ENCODE measurements at regions not wholly inside any gene's neighbourhood (a gene's known extent, or its start where the extent isn't known, plus 50 kb on each side); places are given as distances from the start of the nearest gene placed in this dataset.

DNA sequence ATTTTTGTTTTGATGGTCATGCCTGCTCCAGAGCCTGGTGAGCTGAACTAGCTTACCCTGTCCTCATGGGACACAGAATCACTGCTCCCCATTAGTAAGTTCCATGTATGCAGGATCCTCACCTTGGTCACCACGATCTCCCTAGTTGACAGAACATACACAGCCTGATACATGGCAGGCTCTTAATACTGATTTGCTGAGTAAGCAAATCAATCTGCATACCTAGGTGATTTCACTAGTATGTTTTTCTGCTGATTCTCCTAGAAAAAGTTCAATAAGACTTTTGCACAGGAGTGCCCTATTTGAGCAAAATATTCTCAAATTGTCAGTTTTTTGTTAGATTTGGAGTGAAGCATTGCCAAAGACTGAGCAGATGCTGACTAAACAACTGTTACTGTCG, 113.7 kb downstream of the ACER2 start:
- Histone ChIP-seq H2AK5ac (ENCODE audit: insufficient read length, low read length) (no peak overlapping the region), H2BK15ac (ENCODE audit: low read depth, low read length) (no peak overlapping the region), H3K56ac (ENCODE audit: insufficient read length, low read depth, low read length) (no peak overlapping the region), H3K23me2 (ENCODE audit: insufficient read length, low read depth, low read length, poor library complexity, severe bottlenecking) (no peaks in the 10 kb centered on the region), H3K9me3 (ENCODE audit: control insufficient read depth, low read depth, low read length) (no peaks in the 10 kb centered on the region), H2BK120ac (ENCODE audit: low read depth, low read length, poor library complexity, severe bottlenecking) (no peak overlapping the region), H3K4me1 (ENCODE audit: insufficient read depth, low read length) (no peaks in the 10 kb centered on the region), H2BK12ac (ENCODE audit: insufficient read length, low read depth, low read length) (no peak overlapping the region), H4K8ac (replicated peaks; ENCODE audit: insufficient read length, low read depth, low read length) (no peak overlapping the region), H3T11ph (ENCODE audit: low read length) (no peak overlapping the region), H3K4ac (ENCODE audit: low read depth, low read length) (no peak overlapping the region), H3K23ac (ENCODE audit: insufficient read length, low read depth, low read length) (no peak overlapping the region), H3K18ac (ENCODE audit: insufficient read length, low read depth, low read length) (no peak overlapping the region), H4K91ac (ENCODE audit: insufficient read length, low read depth, low read length) (no peak overlapping the region), H2BK5ac (ENCODE audit: insufficient read length, low read length) (no peak overlapping the region), H4K5ac (ENCODE audit: insufficient read length, low read depth, low read length) (no peak overlapping the region), H3K9ac (ENCODE audit: extremely low read depth, insufficient read length, low read length) (no peak overlapping the region), H2BK20ac (ENCODE audit: low read depth, low read length, poor library complexity, severe bottlenecking) (no peak overlapping the region), H3K79me1 (ENCODE audit: insufficient read depth, low read depth, low read length, poor library complexity, severe bottlenecking) (no peaks in the 10 kb centered on the region), H3K14ac (ENCODE audit: insufficient read depth, low read length) (no peak overlapping the region), H4K20me1 (ENCODE audit: control insufficient read depth, insufficient read depth, insufficient read length) (no peaks in the 10 kb centered on the region), H3K27me3 (ENCODE audit: insufficient read depth, low read length) (no peaks in the 10 kb centered on the region), H3K27ac (ENCODE audit: insufficient read length, low read depth, low read length) (no peak overlapping the region), H2AFZ (ENCODE audit: low read length) (no peak overlapping the region), H3K79me2 (ENCODE audit: insufficient read depth, low read length) (no peaks in the 10 kb centered on the region), H3K4me2 (ENCODE audit: insufficient read depth, insufficient read length, low read length) (no peak overlapping the region)
- Mint-ChIP-seq H3K4me1 (peaks cover 0 to 4% of the 10 kb centered on the region in 2 experiments; a peak in 2 of 4 replicates), H3K27ac (no peak overlapping the region), H3K36me3 (ENCODE audit: insufficient read depth in 1 of 3, low read depth in 3 of 3) (no peaks in the 10 kb centered on the region; a peak in 1 of 7 replicates), H3K9me3 (no peaks in the 10 kb centered on the region), H3K27me3 (ENCODE audit: low read depth) (no peaks in the 10 kb centered on the region), H3K4me3 (no peak overlapping the region)
- WGBS (ENCODE audit: extremely low coverage, insufficient read length, low lambda C conversion rate) = no CpG with 5 or more reads among the region's 2 CpGs
- TF ChIP-seq, protein P1, sequence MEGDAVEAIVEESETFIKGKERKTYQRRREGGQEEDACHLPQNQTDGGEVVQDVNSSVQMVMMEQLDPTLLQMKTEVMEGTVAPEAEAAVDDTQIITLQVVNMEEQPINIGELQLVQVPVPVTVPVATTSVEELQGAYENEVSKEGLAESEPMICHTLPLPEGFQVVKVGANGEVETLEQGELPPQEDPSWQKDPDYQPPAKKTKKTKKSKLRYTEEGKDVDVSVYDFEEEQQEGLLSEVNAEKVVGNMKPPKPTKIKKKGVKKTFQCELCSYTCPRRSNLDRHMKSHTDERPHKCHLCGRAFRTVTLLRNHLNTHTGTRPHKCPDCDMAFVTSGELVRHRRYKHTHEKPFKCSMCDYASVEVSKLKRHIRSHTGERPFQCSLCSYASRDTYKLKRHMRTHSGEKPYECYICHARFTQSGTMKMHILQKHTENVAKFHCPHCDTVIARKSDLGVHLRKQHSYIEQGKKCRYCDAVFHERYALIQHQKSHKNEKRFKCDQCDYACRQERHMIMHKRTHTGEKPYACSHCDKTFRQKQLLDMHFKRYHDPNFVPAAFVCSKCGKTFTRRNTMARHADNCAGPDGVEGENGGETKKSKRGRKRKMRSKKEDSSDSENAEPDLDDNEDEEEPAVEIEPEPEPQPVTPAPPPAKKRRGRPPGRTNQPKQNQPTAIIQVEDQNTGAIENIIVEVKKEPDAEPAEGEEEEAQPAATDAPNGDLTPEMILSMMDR (conservative IDR thresholded peaks at IDR 0.05) = no peak
- DNase-seq = no peak
